ENCODE measurements at regions not wholly inside any gene's neighbourhood (a gene's known extent, or its start where the extent isn't known, plus 50 kb on each side); places are given as distances from the start of the nearest gene placed in this dataset.

- DNase-seq (ENCODE audit: low spot score) = no peak
Measured at GRCh38 chr16:85256190-85256739, 144.0 kb upstream of the CIBAR2 start.

DNA sequence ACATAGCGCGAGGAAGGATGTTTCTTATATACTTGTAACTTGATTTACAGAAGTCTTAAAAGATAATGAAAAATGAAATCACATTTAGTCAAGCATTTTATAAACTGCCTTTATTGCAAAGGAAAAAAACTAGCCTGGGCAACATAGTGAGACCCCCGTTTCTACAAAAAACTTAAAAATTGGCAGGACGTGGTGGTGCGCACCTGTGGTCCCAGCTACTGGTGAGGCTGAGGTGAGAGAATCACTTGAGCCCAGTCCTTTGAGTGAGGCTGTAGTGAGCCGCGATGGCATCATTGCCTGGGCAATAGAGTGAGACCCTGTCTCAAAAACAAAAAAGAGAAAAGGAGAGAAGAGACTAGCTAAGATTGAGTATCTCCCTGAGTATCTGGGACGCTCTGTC, 145.2 kb upstream of the CIBAR2 start:
- no peak for DNase-seq (ENCODE audit: low spot score)

GRCh38 chr16:85258166-85258565, 145.9 kb upstream of the CIBAR2 start:
- DNase-seq (ENCODE audit: low spot score) = no peak

- no peak for DNase-seq (ENCODE audit: low spot score)
Measured at GRCh38 chr16:85258629-85259028, 146.4 kb upstream of the CIBAR2 start.

DNA sequence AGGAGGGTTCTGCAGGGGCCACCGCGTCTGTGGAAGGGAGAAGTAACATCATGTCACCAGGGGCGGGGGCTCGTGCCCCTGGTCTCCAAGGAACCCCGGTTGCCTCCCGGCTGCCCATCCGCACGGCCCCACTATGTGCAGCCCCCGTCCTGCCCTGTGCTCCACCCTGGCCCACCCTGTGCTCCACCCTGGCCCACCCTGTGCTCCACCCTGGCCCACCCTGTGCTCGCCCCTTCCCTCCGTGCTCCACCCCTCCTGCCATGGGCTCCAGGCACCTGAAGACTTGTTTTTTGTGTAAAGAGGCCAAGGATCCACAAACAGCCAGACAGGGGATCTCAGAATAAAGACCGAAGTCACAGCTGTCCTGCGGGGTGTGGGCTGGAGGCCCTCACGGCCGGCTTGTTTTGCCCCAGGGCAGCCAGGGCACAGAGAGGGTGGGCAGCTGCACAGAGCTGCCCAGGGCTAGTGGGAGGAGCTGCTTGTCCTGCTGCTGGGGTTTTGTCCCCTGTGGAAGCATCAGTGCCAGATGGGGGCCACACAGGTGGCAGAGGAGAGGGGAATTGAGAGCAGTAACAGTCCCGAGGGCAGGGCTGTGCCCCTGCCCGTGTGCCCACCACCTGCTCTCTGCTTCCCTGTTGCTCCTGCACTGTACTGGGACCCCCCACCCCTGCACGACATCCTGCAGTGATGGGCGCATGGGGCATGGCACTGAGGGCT, 147.0 kb upstream of the CIBAR2 start:
- no peak for DNase-seq (ENCODE audit: low spot score)

GRCh38 chr16:85259832-85260167, 147.5 kb upstream of the CIBAR2 start:
- DNase-seq (ENCODE audit: low spot score) = no peak

- DNase-seq (ENCODE audit: low spot score) = no peak
Measured at GRCh38 chr16:85261204-85261603, 148.9 kb upstream of the CIBAR2 start.

GRCh38 chr16:85261657-85262557, 149.6 kb upstream of the CIBAR2 start:
- DNase-seq (ENCODE audit: low spot score) = no peak

DNA sequence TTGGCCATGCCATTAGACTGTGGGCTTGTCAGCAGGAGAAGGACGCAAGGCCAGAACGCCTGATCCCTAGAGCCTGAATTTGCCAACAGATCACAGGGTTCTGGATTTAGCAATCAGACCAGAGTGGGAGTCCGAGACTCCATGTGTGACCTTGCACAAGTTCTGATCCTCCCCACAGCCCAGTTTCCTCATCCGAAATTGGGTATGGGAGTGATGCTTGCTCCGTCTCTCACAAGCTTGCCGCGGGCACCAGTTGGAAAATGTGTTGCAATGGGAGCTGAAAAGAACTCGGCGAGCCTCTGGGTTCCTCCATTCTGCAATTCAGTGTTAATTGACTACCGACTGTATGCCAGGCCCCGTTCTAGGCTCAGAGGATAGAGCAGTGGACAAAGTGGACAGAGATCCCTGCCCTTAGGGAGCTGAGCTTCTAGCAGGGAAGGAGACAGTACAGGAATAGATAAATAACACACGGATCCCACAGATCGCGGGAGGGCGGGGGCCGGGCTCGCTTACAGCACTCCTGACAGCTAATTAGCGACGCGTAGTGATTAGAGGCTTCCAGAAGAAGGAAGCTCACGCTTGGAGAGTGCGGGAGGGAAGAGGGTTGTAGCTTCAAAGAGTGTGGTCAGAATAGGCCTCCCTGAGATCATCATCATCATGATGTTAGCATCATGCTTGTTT, 150.4 kb upstream of the CIBAR2 start:
- no peak for DNase-seq (ENCODE audit: low spot score)

GRCh38 chr16:85263239-85263585, 150.9 kb upstream of the CIBAR2 start:
- no peak for DNase-seq (ENCODE audit: low spot score)

DNA sequence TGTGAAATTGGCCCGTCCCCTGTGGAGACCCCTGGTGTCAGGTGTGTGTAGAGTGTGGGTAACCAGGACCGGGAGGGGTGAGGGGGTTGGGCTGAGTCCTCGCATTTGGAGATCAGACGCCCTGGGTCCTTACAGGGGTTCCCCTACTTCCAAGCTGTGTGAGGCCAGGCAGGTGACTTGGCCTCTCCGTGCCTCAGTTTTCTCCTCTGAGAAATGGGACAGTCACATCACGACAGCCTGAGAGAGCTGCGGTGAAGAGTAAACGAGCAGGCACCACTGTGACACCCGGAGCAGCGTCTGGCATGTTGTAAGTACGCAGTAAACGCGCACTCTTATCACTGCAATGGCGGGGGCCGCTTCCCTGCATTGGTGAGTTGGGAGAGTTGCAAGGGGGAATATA, 152.5 kb upstream of the CIBAR2 start:
- no peak for DNase-seq (ENCODE audit: low spot score)

DNA sequence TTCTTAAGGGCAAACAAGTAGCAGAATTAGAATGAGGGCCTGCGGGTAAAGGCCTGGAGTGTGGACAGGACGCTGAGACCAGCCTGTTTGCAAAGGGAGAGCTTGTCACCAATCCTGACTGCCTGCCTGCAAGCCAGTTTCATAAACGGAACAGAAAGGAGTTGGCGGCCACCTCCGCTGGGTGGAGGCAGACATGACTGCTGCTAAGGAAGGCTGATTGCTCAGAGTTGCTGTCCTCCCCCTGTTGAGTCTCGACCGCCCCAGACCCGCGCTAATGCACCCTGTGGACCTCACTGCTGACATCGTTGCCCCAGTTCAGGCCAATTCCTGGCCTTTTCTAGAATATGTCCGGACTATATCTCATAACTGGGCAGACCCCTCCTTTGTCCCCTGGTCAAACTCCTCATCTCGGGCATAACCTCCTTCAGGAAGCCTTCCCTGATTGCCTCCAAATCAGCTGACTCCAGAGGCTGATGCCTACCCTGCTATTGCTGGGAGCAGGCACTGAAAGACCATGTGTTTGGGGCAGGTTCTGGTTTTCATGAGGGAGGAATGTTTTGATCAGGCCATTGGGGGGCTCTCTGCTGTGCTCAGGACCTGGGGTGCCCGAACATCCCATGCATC, 153.0 kb upstream of the CIBAR2 start:
- DNase-seq (ENCODE audit: low spot score) = no peak

DNA sequence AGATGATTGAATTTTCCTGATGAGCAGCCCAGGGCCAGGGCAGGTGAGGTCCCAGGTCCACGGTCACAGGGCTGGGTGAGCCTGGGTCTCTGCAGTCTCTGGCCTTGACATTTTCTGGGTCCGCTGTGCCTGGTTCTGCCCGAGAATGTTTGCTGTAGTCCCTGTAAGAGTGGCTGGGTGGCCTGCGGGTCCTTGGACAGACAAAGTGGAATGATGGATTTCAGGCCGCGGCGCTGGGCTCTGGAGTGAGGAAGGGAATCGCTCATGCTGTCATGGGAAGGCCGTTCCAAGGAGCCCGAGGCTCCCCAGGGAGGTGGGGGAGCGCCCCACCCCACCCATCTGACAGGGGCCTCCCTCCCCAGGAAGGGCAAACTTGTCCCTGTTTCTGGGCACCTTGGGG, 153.5 kb upstream of the CIBAR2 start:
- DNase-seq (ENCODE audit: low spot score) = no peak

DNA sequence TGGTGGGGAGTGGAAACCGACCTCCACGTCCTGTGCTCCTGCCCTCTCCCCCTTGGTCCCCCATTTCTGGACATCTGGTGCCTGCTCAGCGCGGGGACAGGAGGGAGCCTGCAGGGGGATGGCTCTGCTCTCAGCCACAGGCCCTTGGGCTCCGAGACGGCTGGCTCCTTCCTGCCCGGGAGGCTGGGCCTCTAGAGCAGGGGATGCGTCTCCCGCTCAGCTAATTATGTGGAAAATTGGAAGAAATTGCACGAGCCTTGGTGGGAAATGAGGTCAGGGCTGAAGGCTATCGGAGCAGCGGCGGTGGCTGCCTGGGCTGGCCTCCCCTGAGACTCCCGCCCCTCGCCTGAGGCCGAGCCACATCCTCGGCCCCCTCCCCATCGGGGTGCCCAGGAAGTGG, 154.6 kb upstream of the CIBAR2 start:
- DNase-seq (ENCODE audit: low spot score) = no peak

DNA sequence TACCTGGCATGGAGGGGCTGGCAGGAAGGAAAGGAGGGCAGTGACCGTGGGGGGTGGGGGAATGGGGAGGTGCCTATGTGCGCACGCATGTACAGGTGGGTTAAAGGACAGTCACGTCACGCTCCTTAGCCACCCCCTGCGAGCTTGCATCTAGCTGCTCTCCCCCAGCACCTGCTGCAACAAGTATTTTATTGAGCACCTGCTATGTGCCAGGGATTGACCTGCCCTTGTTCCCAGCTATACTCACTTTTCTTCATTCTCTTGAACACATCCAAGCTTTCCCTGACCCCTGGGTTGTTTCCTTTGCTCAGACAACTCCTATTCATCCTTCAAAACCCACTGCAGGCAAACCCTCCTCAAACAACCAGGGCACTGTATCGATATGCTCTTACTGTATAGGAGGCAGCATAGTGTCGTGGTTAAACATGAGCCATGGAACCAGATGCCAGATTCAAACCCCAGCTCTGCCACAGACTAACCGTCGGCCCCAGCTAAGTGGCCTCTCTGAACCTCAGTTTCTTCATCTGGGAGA, 155.2 kb upstream of the CIBAR2 start:
- no peak for DNase-seq (ENCODE audit: low spot score)

DNA sequence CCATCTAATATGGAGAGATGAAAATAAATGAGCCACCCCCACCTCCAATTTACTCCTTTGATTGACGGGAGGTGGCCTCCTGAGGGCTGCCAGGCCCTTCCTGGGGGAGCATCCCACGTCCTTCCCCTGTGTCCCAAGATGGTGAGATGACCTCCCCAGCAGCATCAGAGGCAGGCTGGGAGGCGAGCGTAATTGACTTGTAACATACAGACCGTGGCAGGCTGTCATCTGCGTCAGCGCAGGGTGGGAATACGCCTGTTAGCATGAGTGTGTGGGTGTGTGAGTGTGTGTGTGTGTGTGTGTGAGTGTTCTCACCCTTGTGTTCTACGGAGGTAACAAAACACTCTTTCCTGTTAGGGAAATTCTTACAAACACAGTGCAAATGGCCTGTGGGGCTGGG, 156.9 kb upstream of the CIBAR2 start:
- no peak for DNase-seq (ENCODE audit: low spot score)

GRCh38 chr16:85270374-85270773, 158.1 kb upstream of the CIBAR2 start:
- DNase-seq (ENCODE audit: low spot score) = no peak

- DNase-seq (ENCODE audit: low spot score) = no peak
Measured at GRCh38 chr16:85271198-85271597, 158.9 kb upstream of the CIBAR2 start.

DNA sequence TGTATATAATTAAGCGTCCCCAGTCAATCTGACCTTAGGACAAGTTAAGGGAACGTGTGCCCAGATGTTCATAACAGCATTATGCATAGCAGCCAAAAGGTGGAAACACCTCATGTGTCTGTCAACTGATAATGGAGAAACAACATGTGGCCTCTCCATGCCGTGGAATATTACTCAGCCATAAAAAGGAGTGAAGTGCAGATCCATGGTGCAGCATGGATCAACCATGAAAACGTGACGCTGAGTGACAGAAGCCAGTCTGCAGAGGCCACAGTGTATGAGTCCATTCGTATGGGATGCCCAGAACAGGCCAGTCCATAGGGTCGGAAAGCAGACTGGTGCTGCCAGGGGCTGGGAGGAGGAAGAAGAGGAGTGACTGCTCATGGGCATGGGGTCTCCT, 161.0 kb upstream of the CIBAR2 start:
- no peak for DNase-seq (ENCODE audit: low spot score)

- DNase-seq (ENCODE audit: low spot score) = no peak
Measured at GRCh38 chr16:85274501-85274900, 162.2 kb upstream of the CIBAR2 start.

GRCh38 chr16:85274924-85275323, 162.7 kb upstream of the CIBAR2 start:
- no peak for DNase-seq (ENCODE audit: low spot score)

Measured in mucosa of gallbladder (tissue), 1 donor.